ENCODE measurements at regions not wholly inside any gene's neighbourhood (a gene's known extent, or its start where the extent isn't known, plus 50 kb on each side); places are given as distances from the start of the nearest gene placed in this dataset.
"Not testable (repeated sequence)": the region's sequence is repeated elsewhere in the genome, so short reads cannot be mapped to it uniquely, and the experiment has no call there.

GRCh38 chr2:176934869-176935415, 277.7 kb upstream of the HNRNPA3 start:
- DNase-seq (ENCODE audit: low read depth in 4 of 4, low spot score in 3 of 4): peak in 3 of 4 donors; percentile 12 to 22 (median 14)

- DNase-seq (ENCODE audit: low read depth in 4 of 4, low spot score in 3 of 4): no peak
Measured at GRCh38 chr2:176935543-176936102, 277.0 kb upstream of the HNRNPA3 start.

- no peak for DNase-seq (ENCODE audit: low read depth in 4 of 4, low spot score in 3 of 4)
Measured at GRCh38 chr2:176936410-176936809, 276.2 kb upstream of the HNRNPA3 start.

- DNase-seq (ENCODE audit: low read depth in 4 of 4, low spot score in 3 of 4): no peak
Measured at GRCh38 chr2:176944998-176945397, 267.6 kb upstream of the HNRNPA3 start.

- DNase-seq (ENCODE audit: low read depth in 4 of 4, low spot score in 3 of 4): no peak
Measured at GRCh38 chr2:176947754-176948153, 264.8 kb upstream of the HNRNPA3 start.

- not testable (repeated sequence) for DNase-seq (ENCODE audit: low read depth in 4 of 4, low spot score in 3 of 4)
Measured at GRCh38 chr2:176951218-176951617, 261.4 kb upstream of the HNRNPA3 start.

GRCh38 chr2:176956791-176957190, 255.8 kb upstream of the HNRNPA3 start:
- DNase-seq (ENCODE audit: low read depth in 4 of 4, low spot score in 3 of 4): no peak

GRCh38 chr2:176959614-176960013, 253.0 kb upstream of the HNRNPA3 start:
- no peak for DNase-seq (ENCODE audit: low read depth in 4 of 4, low spot score in 3 of 4)

- DNase-seq (ENCODE audit: low read depth in 4 of 4, low spot score in 3 of 4): no peak
Measured at GRCh38 chr2:176960061-176960460, 252.5 kb upstream of the HNRNPA3 start.

GRCh38 chr2:176960736-176961520, 251.7 kb upstream of the HNRNPA3 start:
- DNase-seq (ENCODE audit: low read depth in 4 of 4, low spot score in 3 of 4): no peak

- no peak for DNase-seq (ENCODE audit: low read depth in 4 of 4, low spot score in 3 of 4)
Measured at GRCh38 chr2:176961775-176962619, 250.6 kb upstream of the HNRNPA3 start.

- DNase-seq (ENCODE audit: low read depth in 4 of 4, low spot score in 3 of 4): no peak
Measured at GRCh38 chr2:176963568-176964287, 248.9 kb upstream of the HNRNPA3 start.

- no peak for DNase-seq (ENCODE audit: low read depth in 4 of 4, low spot score in 3 of 4)
Measured at GRCh38 chr2:176967911-176968450, 244.6 kb upstream of the HNRNPA3 start.

GRCh38 chr2:176969642-176970359, 242.8 kb upstream of the HNRNPA3 start:
- DNase-seq (ENCODE audit: low read depth in 4 of 4, low spot score in 3 of 4): no peak

- DNase-seq (ENCODE audit: low read depth in 4 of 4, low spot score in 3 of 4): no peak
Measured at GRCh38 chr2:176976736-176977685, 235.6 kb upstream of the HNRNPA3 start.

- DNase-seq (ENCODE audit: low read depth in 4 of 4, low spot score in 3 of 4): no peak
Measured at GRCh38 chr2:176978921-176979320, 233.7 kb upstream of the HNRNPA3 start.

GRCh38 chr2:176979981-176980710, 232.4 kb upstream of the HNRNPA3 start:
- peak in 2 of 4 donors; percentile 31 to 47 for DNase-seq (ENCODE audit: low read depth in 4 of 4, low spot score in 3 of 4)

GRCh38 chr2:176984987-176985386, 227.6 kb upstream of the HNRNPA3 start:
- DNase-seq (ENCODE audit: low read depth in 4 of 4, low spot score in 3 of 4): no peak
